SU-DHL-6 (cell line): ENCODE measurements at regions not wholly inside any gene's neighbourhood (a gene's known extent, or its start where the extent isn't known, plus 50 kb on each side); places are given as distances from the start of the nearest gene placed in this dataset.

Experiments
- H2AFZ ChIP-seq: fragments of 200-600 bp; sonication (generic); 2 replicates; pipeline ENCODE4 v1.6.1; 2014; ENCODE audit warnings: low read depth, mild to moderate bottlenecking, moderate library complexity, mixed read lengths, antibody characterized with exemption, low read length; ENCODE audit not compliant: severe bottlenecking
- H3F3A ChIP-seq: fragments of 200-600 bp; shearing (Covaris generic); 2 replicates; pipeline ENCODE4 v1.6.0; 2016; ENCODE audit warnings: antibody characterized with exemption, mild to moderate bottlenecking; ENCODE audit not compliant: insufficient read depth
- H3K27ac ChIP-seq: fragments of 200-600 bp; sonication (generic); 2 replicates; pipeline ENCODE4 v1.5.1; 2016; ENCODE audit warnings: low read depth, mild to moderate bottlenecking, low read length, moderate library complexity, mixed read lengths
- H3K27me3 ChIP-seq: fragments of 200-600 bp; sonication (generic), shearing (Covaris generic); 2 replicates; pipeline ENCODE4 v1.6.0; 2014; ENCODE audit warnings: mild to moderate bottlenecking, low read length
- H3K36me3 ChIP-seq: fragments of 200-600 bp; sonication (generic); 2 replicates; pipeline ENCODE4 v1.6.1; 2014; ENCODE audit warnings: mild to moderate bottlenecking, low read length, mixed read lengths
- H3K4me2 ChIP-seq: fragments of 300-600, 200-600 bp; shearing (Covaris generic), sonication (generic); 2 replicates; pipeline ENCODE4 v1.6.0; 2014; ENCODE audit warnings: low read length, low read depth, mild to moderate bottlenecking; ENCODE audit not compliant: poor library complexity, severe bottlenecking
- H3K4me3 ChIP-seq: fragments of 200-600 bp; sonication (generic); 2 replicates; pipeline ENCODE4 v1.5.1; 2014; ENCODE audit warnings: antibody characterized with exemption, low read length, mild to moderate bottlenecking, mixed read lengths; ENCODE audit not compliant: insufficient read depth, poor library complexity, severe bottlenecking
- H3K79me2 ChIP-seq: fragments of 200-600 bp; sonication (generic); 2 replicates; pipeline ENCODE4 v1.6.1; 2014; ENCODE audit warnings: mild to moderate bottlenecking, low read length, moderate library complexity; ENCODE audit not compliant: insufficient read depth
- H3K9ac ChIP-seq: fragments of 200-600 bp; sonication (generic); 2 replicates; pipeline ENCODE4 v1.7.0; 2014; ENCODE audit warnings: mild to moderate bottlenecking, low read length
- H3K9me2 ChIP-seq: fragments of 200-600 bp; sonication (generic); replicated peaks from 2 replicates; pipeline ENCODE4 v1.6.1; 2014; ENCODE audit warnings: low read length; ENCODE audit not compliant: insufficient read depth
- H3K9me3 ChIP-seq: fragments of 200-600 bp; sonication (generic); 2 replicates; pipeline ENCODE4 v1.6.1; 2014; ENCODE audit warnings: low read length, mixed read lengths; ENCODE audit not compliant: insufficient read depth
- H4K20me1 ChIP-seq: fragments of 200-600 bp; sonication (generic); 2 replicates; pipeline ENCODE4 v1.6.1; 2014; ENCODE audit warnings: low read depth, mild to moderate bottlenecking, antibody characterized with exemption, low read length, moderate library complexity, mixed read lengths
- EZH2phosphoT487 ChIP-seq: fragments of 200-600 bp; sonication (generic), shearing (Covaris generic); conservative IDR thresholded peaks from 2 replicates; pipeline ENCODE4 v1.6.1; 2018; ENCODE audit warnings: mild to moderate bottlenecking, antibody characterized with exemption, low read length, moderate library complexity, mixed read lengths
- TF ChIP-seq, protein P1 (sequence below): fragments of 200-600 bp; sonication (generic); IDR thresholded peaks from one replicate; pipeline ENCODE4 v1.5.1; 2017; ENCODE audit warnings: antibody characterized with exemption, mild to moderate bottlenecking, low read length, moderate library complexity; ENCODE audit not compliant: insufficient read depth, poor library complexity, severe bottlenecking

DNA sequence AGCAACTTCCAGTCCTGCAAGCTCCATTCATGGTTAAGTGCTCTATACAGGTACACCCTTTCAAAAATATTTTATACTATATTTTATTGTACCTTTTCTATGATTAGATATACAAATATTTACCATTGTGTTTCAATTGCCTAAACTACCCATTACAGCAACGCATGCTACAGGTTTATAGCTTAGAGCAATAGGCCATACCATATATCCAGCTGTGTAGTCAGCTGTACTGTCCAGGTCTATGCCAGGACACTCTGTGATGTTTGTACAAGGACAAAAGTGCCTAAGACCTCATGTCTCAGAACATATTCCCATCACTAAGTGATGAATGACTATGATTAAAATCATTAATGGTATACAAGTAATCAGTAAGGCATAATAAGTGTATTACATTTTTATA lies 368.7 kb downstream of the CMPK2 start:
- no peaks in the 10 kb centered on the region for H3K36me3 ChIP-seq

DNA sequence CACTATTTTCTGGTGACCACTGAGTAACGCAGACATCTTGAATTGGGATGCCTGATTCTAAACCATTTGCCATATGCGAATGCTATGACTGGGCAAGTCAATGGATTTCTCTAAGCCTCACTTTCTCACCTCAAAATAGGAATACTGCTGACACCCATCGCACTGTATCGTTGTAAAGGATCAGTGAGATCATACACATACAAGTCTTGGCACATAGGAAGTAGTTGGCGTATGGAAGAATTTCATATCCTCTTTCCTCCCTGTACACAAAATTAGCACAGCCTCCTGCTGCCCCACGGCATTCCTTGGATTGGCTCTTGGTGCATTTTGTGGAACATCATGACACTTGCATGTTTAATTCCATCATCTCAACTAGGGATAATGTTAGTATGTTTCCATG lies 366.9 kb downstream of the CMPK2 start:
- TF ChIP-seq EZH2phosphoT487: no peak
- TF ChIP-seq, protein P1, sequence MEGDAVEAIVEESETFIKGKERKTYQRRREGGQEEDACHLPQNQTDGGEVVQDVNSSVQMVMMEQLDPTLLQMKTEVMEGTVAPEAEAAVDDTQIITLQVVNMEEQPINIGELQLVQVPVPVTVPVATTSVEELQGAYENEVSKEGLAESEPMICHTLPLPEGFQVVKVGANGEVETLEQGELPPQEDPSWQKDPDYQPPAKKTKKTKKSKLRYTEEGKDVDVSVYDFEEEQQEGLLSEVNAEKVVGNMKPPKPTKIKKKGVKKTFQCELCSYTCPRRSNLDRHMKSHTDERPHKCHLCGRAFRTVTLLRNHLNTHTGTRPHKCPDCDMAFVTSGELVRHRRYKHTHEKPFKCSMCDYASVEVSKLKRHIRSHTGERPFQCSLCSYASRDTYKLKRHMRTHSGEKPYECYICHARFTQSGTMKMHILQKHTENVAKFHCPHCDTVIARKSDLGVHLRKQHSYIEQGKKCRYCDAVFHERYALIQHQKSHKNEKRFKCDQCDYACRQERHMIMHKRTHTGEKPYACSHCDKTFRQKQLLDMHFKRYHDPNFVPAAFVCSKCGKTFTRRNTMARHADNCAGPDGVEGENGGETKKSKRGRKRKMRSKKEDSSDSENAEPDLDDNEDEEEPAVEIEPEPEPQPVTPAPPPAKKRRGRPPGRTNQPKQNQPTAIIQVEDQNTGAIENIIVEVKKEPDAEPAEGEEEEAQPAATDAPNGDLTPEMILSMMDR: no peak
- no peaks in the 10 kb centered on the region for H3K9me3 ChIP-seq
- H3K36me3 ChIP-seq: no peaks in the 10 kb centered on the region

More for the DNA sequence above, 368.7 kb downstream of the CMPK2 start:
- Histone ChIP-seq H3K9me3 (no peaks in the 10 kb centered on the region), H3K27me3 (no peaks in the 10 kb centered on the region), H3F3A (no peaks in the 10 kb centered on the region), H3K79me2 (no peaks in the 10 kb centered on the region), H3K27ac (no peak overlapping the region), H2AFZ (no peak overlapping the region), H3K9me2 (no peaks in the 10 kb centered on the region), H3K9ac (no peak overlapping the region), H3K4me2 (no peak overlapping the region), H4K20me1 (no peaks in the 10 kb centered on the region), H3K4me3 (no peak overlapping the region)
- TF ChIP-seq, protein P1: no peak
- TF ChIP-seq EZH2phosphoT487: no peak

DNA sequence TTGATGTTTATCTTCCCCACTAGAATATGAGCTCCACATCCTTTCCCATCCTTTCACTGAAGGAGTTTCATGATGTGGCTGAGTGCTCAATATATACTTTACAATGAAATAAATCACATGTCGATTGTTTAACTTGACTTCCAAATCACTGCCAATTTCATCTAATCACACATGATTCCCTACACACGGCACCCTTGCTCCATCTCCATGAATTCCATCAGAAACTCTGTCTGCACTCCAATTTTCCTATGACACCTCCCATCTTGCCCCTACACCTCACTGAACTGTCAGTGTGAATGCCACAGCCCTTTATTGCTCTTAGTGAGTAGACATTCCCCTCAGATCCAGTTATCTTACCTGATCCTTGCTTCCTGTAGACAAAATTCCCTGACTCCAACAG lies 366.0 kb downstream of the CMPK2 start:
- no peaks in the 10 kb centered on the region for H3K27me3 ChIP-seq
- H3K36me3 ChIP-seq: no peaks in the 10 kb centered on the region
- no peak overlapping the region for H2AFZ ChIP-seq
- no peak overlapping the region for H3K4me3 ChIP-seq
- no peaks in the 10 kb centered on the region for H3F3A ChIP-seq
- H3K9ac ChIP-seq: no peak overlapping the region
- H3K9me2 ChIP-seq: no peaks in the 10 kb centered on the region
- H3K79me2 ChIP-seq: no peaks in the 10 kb centered on the region
- no peaks in the 10 kb centered on the region for H4K20me1 ChIP-seq
- H3K4me2 ChIP-seq: no peak overlapping the region
- TF ChIP-seq, protein P1: no peak
- TF ChIP-seq EZH2phosphoT487: no peak
- H3K27ac ChIP-seq: no peak overlapping the region
- no peaks in the 10 kb centered on the region for H3K9me3 ChIP-seq

More for the DNA sequence above, 366.9 kb downstream of the CMPK2 start:
- Histone ChIP-seq H3K79me2 (no peaks in the 10 kb centered on the region), H3F3A (no peaks in the 10 kb centered on the region), H3K27ac (no peak overlapping the region), H3K27me3 (no peaks in the 10 kb centered on the region), H2AFZ (no peak overlapping the region), H3K4me3 (no peak overlapping the region), H3K9me2 (no peaks in the 10 kb centered on the region), H3K4me2 (no peak overlapping the region), H3K9ac (no peak overlapping the region), H4K20me1 (no peaks in the 10 kb centered on the region)

DNA sequence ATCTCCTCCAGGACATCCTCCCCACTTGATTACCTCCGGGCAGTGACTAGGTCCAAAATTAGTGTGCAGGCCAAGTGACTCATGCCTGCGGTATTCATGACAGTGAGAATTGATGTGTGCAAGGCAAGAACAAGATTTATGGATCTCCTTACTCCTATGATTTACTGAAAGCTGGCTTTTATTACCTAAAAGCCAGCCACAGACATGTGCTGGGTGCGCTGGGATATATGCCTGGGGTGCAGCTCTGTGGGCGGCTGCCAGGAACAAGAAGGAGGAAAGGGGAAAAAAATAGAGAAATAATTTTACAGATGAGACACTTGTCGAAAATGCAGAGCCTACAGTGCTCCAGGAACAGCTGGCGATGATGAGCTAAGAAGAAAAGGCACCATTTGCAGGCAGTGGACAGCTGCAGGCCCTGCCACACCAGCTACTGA lies 359.3 kb downstream of the CMPK2 start:
- H3K27me3 ChIP-seq: no peaks in the 10 kb centered on the region
- H2AFZ ChIP-seq: no peak overlapping the region
- H3K9me3 ChIP-seq: no peaks in the 10 kb centered on the region
- H3K79me2 ChIP-seq: no peaks in the 10 kb centered on the region
- no peaks in the 10 kb centered on the region for H4K20me1 ChIP-seq
- no peaks in the 10 kb centered on the region for H3K9me2 ChIP-seq
- H3K4me3 ChIP-seq: no peak overlapping the region
- no peak for TF ChIP-seq EZH2phosphoT487
- TF ChIP-seq, protein P1: no peak
- H3K36me3 ChIP-seq: no peaks in the 10 kb centered on the region
- no peak overlapping the region for H3K4me2 ChIP-seq
- H3K9ac ChIP-seq: no peak overlapping the region
- H3F3A ChIP-seq: no peaks in the 10 kb centered on the region
- no peak overlapping the region for H3K27ac ChIP-seq
